ENCODE measurements at regions not wholly inside any gene's neighbourhood (a gene's known extent, or its start where the extent isn't known, plus 50 kb on each side); places are given as distances from the start of the nearest gene placed in this dataset.
"Not testable (repeated sequence)": the region's sequence is repeated elsewhere in the genome, so short reads cannot be mapped to it uniquely, and the experiment has no call there.

DNA sequence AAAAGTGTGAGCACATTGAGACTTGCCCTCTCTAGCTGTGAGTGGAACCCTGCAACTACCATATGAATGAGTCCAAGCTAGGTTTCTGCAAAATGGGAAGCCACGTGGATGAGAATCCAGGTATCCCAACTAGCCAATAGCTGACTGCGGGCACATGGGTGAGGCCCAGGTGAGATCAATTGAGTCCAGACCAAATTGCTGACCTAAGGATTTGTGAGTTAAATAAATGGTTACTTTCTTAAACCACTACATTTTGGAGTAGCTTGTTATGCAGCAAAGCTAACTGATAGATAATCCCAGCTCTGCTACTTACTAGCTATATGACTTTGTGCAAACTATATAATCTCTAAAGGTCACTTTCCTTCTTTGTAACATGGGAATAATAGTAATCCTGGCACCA lies 150.3 kb upstream of the LCORL start:
- no peak for DNase-seq

DNA sequence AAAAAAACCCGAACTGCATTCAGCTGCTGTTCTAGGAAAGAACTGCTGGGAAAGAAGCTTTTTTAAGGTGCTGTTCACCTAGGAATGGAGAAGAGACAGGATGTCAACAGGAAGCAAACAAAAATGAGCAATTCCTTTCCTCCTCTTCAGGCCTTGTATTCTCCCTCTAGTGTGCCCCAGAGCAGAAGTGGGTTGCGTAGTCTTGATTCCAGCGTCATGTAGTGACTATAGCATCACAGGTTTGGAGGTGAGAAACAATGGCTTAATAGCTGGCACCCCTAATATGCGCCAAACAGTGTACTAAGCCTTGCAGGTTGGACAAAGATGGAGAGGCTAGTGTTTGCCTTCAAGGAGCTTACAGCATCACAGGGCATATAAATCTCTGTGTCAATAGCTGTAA lies 146.3 kb upstream of the LCORL start:
- DNase-seq, result no peak

DNA sequence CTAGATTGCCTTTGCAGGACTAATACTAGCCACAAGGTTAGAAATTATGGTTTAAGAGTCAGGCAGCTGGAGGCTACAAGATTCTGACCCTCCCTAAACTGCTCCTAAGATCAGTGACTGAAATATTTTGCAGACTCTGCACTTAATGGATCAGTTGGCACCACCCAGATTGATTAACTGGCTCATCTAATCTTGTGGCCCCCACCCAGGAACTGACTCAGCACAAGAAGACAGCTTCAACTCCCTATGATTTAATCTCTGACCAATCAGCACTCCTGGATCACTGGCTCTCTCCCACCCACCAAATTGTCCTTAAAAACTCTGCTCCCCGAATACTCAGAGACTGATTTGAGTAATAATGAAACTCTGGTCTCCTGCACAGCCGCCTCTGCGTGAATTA lies 145.4 kb upstream of the LCORL start:
- DNase-seq, result no peak

DNA sequence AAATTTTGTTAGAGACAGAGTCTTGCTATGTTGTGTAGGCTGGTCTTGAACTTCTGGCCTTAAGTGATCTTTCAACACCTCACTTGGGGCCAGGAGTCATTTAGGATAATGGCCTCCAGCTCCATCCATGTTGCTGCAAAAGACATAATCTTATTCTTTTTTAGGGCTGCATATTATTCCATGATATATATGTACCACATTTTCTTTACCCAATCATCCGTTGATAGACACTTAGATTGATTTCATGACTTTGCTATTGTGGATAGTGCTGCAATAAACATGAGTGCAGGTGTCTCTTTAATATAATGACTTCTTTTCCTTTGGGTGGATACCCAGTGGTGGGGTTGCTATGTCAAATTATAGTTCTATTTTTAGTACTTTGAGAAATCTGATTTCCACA lies 140.9 kb upstream of the LCORL start:
- no peak for DNase-seq

DNA sequence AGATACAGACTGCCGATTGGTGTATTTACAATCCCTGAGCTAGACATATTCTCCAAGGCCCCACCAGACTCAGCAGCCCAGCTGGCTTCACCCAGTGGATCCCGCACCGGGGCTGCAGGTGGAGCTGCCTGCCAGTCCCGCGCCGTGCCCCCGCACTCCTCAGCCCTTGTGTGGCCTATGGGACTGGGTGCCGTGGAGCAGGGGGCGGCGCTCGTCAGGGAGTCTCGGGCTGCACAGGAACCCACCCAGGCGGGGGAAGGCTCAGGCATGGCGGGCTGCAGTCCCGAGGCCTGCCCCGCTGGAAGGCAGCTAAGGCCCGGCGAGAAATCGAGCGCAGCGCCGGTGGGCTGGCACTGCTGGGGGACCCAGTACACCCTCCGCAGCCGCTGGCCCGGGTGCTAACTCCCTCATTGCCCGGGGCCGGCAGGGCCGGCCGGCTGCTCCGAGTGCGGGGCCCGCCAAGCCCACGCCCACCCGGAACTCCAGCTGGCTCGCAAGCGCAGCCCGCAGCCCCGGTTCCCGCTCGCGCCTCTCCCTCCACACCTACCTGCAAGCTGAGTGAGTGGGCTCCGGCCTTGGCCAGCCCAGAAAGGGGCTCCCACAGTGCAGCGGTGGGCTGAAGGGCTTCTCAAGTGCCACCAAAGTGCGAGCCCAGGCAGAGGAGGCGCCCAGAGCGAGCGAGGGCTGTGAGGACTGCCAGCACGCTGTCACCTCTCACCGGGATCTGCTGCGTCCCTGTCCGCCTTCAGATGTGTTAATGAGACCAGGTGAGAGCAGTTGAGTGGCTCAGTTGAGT lies 137.8 kb upstream of the LCORL start:
- DNase-seq, result not testable (repeated sequence)

DNA sequence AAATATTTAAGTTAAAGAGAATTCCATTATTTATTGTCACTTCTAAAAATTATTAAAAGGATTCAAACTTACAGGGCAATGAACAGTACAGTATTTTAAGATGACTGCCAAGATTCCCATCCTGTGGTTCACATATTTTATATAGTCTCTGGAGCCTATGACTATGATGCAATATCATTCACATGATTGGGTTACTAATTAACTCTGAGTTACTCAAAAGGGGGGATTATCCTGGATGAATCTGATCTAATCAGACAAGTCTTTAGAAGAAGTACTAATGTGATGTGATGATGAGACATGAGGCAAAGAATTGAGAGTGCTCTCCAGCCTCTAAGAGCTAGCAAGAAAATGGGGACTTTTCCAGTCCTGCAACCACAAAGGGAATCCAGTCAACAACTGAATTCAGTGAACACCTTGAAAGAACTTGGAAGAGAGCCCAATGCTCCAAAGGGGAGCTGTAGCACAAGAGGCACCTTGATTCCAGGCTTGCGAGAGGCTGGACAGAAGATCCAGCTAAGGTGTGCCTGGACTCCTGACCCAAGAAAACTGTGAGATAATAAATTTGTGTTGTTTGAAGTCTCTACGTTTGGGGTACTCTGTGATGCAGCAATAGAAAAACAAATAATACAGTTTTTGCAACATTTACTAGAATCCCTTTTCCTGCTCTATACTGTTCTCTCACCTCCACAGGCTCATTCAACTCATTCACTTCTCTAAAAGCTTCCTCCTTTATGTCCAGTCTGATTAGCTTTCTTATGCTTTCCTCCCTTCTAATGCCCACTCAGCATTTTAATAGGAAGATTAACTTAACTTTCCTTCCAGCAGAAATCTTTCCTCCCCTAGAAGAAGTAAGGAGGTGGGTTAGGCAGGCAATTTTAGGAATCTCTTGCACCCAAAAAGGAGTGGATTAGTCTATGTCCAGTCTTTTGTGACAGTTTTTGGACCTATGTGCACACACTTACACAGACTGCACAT lies 133.8 kb upstream of the LCORL start:
- no peak for DNase-seq

DNA sequence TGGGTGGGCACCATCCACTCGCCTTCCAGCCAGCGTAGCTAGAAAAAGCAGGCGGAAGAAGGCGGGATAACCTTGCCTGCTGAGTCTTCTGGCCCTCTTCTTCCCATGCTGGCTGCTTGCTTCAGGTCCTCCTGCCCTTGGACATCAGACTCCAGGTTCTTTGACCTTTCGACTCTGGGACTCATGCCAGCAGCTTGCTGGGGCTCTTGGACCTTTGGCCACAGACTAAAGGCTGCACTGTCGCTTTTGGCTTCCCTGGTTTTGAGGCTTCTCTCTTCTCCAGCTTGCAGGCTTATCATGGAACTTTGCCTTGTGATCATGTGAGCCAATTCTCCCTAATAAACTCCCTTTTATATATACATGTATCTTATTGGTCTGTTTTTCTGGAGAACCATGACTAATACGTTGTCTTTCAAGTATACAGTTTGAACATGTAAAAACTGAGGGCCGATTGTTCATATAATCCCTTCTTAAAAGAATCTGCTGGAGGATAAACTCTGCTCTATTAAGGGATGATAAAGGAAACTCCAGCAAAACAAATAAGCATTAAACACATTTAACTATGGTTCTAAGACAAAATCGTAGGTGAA lies 116.6 kb upstream of the LCORL start:
- no peak for DNase-seq

DNA sequence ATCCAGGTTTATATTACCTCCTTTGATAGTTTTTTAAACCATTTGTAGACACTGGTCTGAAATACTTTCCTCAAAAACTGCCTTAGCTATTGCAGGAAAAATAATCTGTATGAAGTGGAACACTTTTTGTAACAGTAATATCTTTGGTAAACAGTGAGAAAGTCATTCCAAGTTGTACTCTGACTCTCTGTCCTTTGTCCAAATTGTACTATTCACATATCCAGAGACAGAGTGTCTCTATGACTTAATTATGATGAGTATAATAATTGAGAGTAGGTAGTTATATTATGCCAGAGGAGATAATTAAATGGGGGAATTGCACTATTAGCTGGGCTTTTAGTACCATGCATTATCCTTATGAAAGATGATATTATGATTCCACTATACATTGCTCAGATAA lies 112.6 kb upstream of the LCORL start:
- no peak for DNase-seq

DNA sequence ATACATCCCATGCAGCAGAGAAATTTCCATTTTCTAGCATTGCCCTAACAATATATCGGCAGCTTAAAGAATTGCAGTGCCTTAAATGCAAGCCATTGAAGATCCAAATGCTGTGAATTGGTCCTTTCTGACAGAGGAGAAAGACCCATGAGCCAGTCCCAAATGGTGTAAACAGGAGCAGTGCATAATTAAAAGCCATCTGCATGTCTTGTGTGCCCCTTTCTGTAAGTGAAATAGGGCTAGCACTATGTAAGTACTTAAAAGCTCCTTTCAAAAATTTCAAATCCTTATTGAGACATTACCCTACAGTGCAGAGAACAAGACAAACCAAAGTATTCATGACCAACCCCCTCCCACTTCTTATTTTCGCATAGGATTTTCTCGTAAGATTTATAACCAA lies 108.7 kb upstream of the LCORL start:
- no peak for DNase-seq

DNA sequence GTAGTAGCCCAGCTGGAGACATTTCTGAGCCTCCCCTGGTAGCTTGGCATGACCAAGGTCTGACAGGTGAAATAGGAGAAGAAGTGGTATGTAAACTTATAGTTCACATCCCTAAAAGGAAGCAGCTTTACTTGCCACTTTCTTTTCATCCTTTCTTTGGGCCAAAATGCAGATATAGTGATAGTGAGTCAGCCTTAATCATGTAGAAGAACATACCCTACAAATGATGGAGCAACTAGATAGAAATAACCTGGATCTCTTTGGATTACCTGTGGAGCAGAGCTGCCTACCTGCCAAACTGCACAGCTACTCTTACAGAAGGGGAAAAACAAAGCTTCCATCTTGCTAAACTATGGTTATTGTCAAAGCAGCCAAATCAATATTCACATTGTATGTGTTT lies 106.7 kb upstream of the LCORL start:
- no peak for DNase-seq

DNA sequence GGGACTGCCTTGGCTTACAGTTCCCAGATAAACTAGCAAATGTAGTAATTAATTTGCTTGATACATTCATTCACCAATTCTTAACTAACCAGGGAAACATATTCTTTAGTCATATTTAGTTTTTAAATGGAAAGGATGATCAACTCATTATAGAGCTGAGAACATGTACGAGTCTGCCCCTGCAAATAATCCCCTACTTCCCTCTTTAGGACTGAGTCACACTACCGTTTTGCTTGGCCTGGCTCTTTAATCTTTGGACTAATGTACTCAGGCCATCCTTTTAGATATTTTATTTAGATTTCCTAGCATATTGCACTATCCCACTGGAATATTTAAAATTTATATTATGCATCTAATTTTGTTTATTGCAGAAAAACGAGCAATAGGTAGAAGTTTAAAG lies 105.5 kb upstream of the LCORL start:
- DNase-seq, result no peak

DNA sequence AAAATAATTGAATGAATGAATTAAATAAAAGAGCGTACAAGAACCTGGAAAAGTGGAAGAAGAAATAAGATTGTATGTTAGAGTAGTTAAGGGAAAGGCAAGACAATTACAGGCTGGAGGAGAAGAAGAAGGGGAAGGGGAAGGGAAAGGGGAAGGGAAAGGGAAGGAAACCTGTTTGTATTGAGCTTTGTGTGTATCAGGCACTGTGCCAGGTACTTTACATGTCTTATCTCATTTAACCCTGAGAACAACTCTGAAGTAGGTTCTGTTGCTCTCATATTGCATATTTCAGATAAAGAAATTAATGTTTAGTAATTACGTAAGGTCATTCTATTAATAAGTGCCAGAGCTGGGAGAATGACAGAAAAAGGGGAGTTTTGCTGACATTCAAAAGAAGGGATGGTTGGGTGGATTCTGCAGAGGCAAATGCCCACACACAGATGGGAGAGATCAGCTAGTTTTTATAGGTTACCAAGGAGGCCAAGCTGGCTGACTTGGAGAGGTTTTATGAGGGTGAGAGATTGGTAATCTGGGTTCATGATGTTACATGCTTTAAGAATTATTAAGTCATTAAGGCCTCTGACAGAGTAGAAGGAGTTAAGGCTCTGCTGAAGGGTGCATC lies 92.3 kb upstream of the LCORL start:
- no peak for DNase-seq

DNA sequence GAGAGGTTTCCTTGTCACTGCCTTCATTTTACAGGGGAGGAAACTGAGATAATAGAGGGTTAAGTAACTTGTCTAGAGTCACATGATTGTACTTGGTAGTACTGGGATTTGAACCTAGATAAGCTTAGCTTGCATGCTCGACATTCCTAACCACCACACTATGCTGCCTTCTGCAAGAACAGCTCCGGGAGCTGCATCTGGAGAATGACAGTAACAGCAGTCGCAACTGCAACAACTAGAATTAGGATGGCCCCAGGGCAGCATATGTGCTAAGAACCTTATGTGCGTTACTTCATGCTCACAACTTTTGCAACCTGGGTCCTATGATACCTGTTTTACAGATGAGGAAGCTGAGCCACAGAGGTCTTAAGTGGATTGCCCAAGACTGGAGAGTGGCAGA lies 89.5 kb upstream of the LCORL start:
- no peak for DNase-seq

DNA sequence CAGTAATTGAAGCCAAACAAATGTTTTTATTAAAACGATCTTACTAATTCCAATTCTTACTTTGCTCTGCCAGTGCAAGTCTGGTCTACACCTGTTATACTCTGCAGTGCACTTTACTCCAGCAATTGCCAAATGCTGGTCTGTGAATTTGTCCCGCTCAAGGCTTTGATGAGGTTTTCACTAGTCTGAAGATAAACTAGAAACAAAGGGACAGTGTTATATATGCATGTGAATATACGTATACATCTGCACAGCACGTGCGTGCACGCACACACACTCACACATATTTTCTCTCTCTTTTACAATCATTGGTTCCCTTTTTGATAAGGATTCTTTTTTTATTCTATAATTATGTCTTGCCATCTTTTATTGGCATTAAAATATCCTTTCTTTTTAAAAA lies 88.5 kb upstream of the LCORL start:
- no peak for DNase-seq

DNA sequence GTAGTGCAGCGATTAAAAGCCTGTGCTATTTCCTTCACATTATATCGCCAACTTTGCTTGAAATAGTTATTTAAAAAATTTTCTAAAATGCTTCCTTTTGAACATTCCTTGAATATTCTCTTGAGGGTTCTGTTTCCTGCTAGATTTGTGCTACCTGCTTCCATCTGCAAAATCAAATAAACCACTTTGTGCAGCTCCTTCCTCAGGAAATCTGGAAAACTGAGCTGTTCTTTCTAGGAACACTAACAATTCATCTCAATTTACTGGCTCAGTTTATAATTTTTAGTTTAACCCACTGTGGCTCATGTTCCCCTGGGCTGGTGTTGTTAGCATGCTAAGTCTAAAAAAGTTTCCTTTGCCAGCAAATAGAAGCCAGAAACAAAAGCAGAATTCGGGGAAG lies 88.1 kb upstream of the LCORL start:
- no peak for DNase-seq

DNA sequence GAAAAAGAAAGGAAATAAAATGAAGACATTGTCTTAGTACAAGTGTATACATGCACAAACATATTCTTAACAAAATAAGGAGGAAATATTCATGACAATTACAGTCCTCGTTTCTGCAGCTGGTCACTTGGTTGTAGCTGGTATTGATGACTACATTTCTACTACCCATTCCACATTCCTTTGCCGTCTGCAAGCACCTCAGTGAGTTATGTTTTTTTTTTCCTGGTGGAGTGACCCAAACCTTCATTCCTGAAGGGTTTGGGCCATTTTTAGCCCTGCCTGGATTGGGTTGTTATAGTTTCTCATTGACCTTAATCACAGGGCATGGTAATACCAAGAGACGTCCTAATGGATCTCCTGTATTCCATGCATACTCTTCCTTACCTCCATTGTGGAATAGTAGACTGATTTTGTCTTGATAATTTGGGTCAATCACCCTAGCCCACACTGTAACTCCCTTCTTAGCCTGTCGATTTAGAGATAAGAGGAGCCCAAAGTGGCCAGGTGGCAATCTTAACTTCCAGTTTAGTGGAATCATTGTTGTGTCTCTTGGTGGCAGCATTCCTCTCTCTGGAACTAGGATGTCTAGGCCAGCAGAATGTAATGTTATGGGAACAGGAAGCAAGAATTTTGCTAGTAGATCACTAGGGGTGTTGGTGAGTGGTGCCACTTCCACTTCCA lies 86.4 kb upstream of the LCORL start:
- DNase-seq, result not testable (repeated sequence)

DNA sequence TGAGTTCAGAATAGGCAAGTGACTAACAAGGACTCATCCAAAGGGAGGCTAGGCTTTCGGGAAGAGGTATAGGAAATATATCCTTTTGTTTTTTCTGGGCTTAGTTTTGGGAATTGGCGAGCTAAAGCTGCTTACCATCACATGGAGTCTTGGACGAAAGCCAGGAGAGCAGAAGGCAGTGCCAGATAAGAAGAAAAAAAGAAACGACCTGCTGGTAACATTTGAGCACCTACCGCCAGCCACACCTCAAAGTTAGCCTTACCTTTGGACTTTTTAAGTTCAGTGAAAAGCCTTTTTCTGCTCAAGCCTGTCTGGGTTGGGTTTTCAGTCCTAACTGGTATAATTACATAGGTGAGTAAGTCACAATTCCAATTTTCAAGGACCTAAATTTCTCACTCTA lies 85.1 kb upstream of the LCORL start:
- no peak for DNase-seq

DNA sequence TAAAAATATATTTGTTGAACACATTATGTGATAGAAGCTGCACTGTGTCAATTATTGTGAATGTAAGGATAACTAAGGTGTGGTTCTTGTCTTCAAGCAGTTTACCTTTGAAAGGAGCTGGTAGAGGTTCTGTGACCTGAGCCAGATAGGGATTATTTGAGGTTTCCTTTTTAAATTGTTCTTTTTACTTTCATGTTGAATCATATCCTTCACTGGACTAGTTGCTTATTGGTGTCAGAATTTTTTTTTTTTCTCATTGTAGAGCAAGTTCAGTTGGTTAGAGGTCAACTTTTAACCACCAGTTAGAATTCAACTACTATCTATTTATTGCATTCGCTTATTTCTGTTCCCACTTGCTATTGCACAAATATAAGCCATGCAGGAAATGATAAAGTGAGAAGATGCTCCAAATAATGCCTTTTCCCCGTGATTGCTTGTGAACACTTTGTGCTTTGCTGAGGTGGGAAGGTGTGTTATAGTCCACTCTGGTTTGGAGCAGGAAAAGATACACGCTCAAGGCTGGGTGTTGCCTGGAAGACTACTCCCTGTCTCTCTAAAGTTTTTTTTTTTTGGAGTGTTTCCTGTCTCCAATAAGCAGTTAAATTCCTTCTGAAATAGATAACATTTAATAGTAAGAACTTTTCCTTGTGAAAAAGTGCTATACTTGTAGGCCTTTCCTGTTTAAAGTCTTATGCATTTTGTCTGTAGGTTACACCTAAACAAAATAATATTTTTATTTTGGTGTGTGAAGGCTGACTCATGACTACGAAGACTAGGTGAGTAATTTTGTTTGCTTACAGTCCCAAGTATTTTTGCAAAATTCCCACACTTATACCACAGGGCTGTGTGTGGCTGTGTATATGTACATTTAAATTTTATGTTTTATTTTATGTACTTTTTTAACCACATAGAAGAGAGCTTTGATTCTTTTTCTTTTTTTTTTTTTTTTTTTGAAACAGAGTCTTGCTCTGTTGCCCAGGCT lies 83.8 kb upstream of the LCORL start:
- DNase-seq, result no peak

DNA sequence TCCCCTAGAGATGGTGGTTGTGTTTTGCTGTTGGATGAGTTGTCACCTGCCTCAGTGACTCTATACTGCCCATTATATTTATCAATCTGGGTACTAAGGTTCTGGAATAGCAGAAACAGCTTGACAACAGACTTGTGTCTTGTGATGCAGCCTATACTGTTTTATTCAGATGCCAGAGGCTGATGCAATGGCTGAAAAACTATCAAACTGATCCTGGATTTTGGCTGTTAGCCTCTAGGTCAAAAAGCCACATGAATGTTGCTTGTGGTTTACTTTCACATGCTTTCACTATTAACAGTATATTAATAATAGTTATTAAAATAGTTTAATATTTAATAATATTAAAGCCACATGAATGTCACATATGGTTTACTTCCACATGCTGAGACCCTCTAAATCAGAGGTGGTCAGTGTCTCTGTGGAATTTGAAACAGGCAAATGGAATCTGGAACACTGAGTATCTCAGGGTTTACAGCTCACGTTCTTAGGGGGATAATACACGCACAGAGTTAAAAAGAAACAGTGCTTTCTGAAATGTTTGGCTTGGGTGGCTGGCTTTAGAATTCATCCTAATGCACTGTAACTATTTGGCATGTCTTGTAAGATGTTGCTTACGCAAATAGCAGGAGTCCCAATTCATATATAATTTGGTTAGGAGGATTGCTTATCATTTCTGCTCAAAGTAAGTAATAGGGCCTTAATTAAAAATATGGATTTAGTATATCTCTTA lies 82.5 kb upstream of the LCORL start:
- no peak for DNase-seq

DNA sequence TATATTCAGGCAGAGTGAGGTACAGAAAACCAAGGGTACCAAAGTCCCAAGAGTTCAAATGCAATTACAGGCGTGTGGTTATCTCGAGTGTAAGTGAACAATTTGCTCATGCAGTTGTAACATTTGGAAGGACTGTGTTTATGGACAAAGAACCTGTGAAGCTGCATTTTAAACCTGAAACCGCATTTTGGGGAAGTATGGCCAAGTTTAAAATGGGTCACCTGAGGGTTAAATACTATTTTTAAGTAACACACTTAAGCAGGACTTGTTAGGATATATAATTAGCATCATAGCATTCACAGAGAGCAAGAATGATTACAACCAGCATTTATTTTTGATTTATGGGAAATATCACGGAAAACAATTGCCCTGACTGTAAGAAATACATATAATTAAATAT lies 79.1 kb upstream of the LCORL start:
- DNase-seq, result no peak

DNA sequence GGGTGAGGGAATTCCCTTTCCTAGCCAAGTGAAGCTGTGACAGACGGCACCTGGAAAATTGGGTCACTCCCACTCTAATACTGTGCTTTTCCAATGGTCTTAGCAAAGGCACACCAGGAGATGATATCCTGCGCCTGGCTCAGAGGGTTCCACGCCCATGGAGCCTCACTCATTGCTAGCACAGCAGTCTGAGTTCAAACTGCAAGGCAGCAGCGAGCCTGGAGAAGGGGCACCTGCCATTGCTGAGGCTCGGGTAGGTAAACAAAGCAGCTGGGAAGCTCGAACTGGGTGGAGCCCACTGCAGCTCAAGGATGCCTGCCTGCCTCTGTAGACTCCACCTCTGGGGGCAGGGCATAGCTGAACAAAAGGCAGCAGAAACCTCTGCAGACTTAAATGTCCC lies 68.9 kb upstream of the LCORL start:
- DNase-seq, result not testable (repeated sequence)
